Activated T-helper 17 cell treated with anti-CD3 and anti-CD28 coated beads, Interleukin-2, amount 50 U/mL, for 72 hours (primary cell): ENCODE measurements at regions not wholly inside any gene's neighbourhood (a gene's known extent, or its start where the extent isn't known, plus 50 kb on each side); places are given as distances from the start of the nearest gene placed in this dataset.
"Not testable (repeated sequence)": the region's sequence is repeated elsewhere in the genome, so short reads cannot be mapped to it uniquely, and the experiment has no call there.

Experiments used
- ATAC-seq: fragments of 150-1000 bp; cut with Tn5 transposase; replicated peaks from 2 replicates; pipeline ENCODE4 v1.10.0; 2021; ENCODE audit warnings: mild to moderate bottlenecking, moderate library complexity
- H3K27ac Mint-ChIP-seq: one replicate; pipeline ENCODE4 v1.8.0; 2022; ENCODE audit warnings: mixed read lengths
- H3K27me3 Mint-ChIP-seq: one replicate; pipeline ENCODE4 v1.8.0; 2022; ENCODE audit warnings: mixed read lengths
- H3K36me3 Mint-ChIP-seq: one replicate; pipeline ENCODE4 v1.8.0; 2022; ENCODE audit warnings: low read depth, mild to moderate bottlenecking, mixed read lengths
- H3K4me1 Mint-ChIP-seq: one replicate; pipeline ENCODE4 v1.8.0; 2022; ENCODE audit warnings: mixed read lengths
- H3K4me3 Mint-ChIP-seq: one replicate; pipeline ENCODE4 v1.8.0; 2022; ENCODE audit warnings: mild to moderate bottlenecking, mixed read lengths
- H3K9me3 Mint-ChIP-seq: one replicate; pipeline ENCODE4 v1.8.0; 2022; ENCODE audit warnings: mixed read lengths

DNA sequence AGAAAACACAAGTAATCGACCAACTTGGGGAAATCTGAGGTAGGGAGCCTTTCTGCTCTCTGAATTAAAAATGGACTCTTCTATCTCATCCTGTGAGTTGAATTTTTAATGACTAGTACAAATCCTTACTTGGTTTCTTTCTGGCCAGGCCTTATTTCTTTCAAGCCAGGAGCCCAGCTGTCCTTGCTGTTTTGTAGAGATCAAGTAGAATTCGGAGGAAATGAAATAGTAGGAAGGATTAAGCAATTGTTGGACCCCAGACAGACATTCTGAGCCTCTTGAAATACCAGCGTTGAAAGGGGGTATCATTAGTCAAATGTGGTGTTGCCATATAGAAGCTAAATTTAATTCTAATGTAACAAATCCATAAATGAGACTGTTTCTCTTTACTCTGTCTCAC lies 53.7 kb upstream of the SMIM15 start:
- Mint-ChIP-seq H3K4me3 (no peak overlapping the region), H3K9me3 (no peaks in the 10 kb centered on the region), H3K27ac (no peak overlapping the region), H3K4me1 (no peaks in the 10 kb centered on the region), H3K27me3 (peaks cover 27% of the 10 kb centered on the region), H3K36me3 (no peaks in the 10 kb centered on the region)
- ATAC-seq = no peak

DNA sequence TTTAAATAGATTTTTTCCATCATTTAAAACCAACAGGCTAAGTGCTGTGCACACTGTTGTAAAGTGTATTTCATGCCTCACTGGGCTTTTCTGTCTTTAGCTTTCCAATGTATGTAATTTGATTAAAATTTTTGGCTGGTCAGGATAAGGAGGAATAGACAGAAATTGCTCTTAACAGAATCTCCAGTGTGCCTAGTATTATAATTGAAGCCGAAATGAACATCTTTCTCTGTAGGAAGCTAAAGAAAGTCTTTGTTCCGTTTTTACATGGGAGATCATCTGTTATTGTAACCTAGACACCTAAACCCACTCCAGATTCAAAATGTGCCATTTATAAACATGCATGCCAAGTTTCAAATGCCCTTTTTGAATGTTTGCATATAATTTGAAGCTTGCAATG lies 54.5 kb upstream of the SMIM15 start:
- H3K9me3 Mint-ChIP-seq = no peaks in the 10 kb centered on the region
- H3K27me3 Mint-ChIP-seq = peaks cover 27% of the 10 kb centered on the region
- no peaks in the 10 kb centered on the region for H3K36me3 Mint-ChIP-seq
- no peak for ATAC-seq
- no peaks in the 10 kb centered on the region for H3K4me1 Mint-ChIP-seq
- no peak overlapping the region for H3K4me3 Mint-ChIP-seq
- H3K27ac Mint-ChIP-seq = no peak overlapping the region

GRCh38 chr5:61217214-61217613 lies 54.9 kb upstream of the SMIM15 start:
- H3K4me1 Mint-ChIP-seq = no peaks in the 10 kb centered on the region
- no peak for ATAC-seq

DNA sequence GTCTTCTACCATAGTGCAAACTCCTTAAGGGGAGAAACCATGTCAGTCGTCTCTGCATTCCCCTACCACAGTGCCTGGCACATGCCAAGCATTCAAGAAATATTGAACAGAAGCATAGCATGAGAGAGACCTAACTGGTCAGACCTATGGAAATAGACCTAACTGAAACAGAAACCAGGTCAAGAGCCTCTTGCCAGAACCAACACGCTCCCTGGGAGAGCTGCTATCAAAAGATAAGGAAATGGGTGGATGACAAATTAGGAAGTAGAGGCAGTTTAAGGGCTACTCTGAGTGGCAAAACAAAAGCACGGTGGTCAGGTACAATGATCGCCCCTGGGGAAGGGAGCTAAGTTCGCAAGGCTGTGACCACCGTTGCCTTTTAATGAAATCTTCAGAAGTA lies 66.0 kb upstream of the SMIM15 start:
- no peak overlapping the region for H3K4me3 Mint-ChIP-seq
- no peak overlapping the region for H3K27ac Mint-ChIP-seq
- no peaks in the 10 kb centered on the region for H3K27me3 Mint-ChIP-seq
- H3K4me1 Mint-ChIP-seq = no peaks in the 10 kb centered on the region
- no peak for ATAC-seq
- no peaks in the 10 kb centered on the region for H3K36me3 Mint-ChIP-seq
- H3K9me3 Mint-ChIP-seq = no peaks in the 10 kb centered on the region

More at GRCh38 chr5:61217214-61217613, 54.9 kb upstream of the SMIM15 start:
- Mint-ChIP-seq H3K36me3 (no peaks in the 10 kb centered on the region), H3K9me3 (no peaks in the 10 kb centered on the region), H3K4me3 (no peak overlapping the region), H3K27me3 (peaks cover 27% of the 10 kb centered on the region), H3K27ac (no peak overlapping the region)

DNA sequence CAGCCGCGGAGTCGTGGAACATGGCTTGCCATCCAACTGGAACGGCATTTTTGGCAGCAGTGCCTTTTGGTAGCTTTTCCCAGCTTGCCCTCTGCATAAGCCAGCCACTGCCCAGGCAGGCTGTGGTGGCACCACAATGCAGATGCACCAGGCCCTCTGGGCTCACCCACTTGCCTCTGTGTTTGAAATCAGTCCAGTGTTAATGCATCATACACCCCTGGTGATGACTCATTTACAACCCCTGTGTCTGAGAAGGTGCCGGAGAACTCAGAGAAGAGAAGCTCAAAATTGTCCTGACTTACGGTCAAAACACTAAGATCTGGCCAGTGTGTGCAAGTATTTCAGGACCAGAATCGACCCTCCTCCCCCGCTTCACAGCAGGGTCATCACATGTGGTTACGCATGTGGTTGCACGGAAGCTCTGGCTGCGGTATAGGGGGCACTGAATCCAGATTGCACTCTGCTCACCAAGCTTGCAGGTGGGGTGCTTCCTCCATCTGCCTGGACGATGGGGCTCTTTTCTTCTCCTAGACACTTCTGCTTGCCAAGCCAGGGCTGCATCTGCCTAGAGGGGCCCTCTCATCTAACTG lies 66.5 kb upstream of the SMIM15 start:
- H3K27ac Mint-ChIP-seq = no peak overlapping the region
- no peaks in the 10 kb centered on the region for H3K4me1 Mint-ChIP-seq
- H3K36me3 Mint-ChIP-seq = no peaks in the 10 kb centered on the region
- no peaks in the 10 kb centered on the region for H3K27me3 Mint-ChIP-seq
- ATAC-seq = no peak
- no peak overlapping the region for H3K4me3 Mint-ChIP-seq
- no peaks in the 10 kb centered on the region for H3K9me3 Mint-ChIP-seq

DNA sequence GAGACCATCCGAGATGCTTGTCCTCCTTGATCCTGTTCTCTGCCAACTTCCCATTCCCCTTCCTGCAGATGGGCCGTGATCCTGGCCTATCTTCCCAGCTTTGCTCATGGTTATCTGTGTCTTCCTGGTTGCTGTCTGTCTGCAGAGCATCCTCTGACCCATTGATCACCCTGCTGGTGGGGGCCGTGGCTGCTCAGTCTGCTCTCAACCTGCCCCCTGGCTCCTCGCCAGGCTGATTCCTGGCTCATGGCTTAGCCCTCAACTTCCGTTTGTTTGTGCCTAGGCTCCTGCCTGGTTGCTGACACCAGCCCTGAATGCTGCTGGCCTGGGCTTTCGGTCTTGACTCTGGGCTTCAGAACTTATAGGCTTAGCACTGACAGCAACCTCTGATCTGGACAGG lies 67.1 kb upstream of the SMIM15 start:
- Mint-ChIP-seq H3K9me3 (no peaks in the 10 kb centered on the region), H3K36me3 (no peaks in the 10 kb centered on the region), H3K27me3 (no peaks in the 10 kb centered on the region), H3K27ac (no peak overlapping the region), H3K4me1 (no peaks in the 10 kb centered on the region), H3K4me3 (no peak overlapping the region)
- no peak for ATAC-seq

DNA sequence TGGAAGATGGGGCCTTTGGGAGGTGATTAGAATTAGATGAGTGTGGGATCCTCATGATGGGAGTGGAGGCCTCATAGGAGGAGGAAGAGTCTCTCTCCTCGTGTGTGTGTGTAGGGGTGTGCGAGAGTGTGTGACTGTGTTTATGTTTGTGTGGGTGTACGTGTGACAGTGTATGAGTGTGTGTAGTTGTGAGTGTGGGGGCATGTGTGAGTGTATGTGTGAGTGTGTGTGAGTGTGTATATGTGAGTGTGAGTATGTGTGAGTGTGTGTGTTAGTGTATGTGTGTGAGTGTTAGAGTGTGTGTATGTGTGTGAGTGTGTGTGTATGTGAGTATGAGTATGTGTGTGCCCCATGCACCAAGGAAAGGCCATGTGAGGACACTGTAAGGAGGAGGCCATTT lies 68.2 kb upstream of the SMIM15 start:
- Mint-ChIP-seq H3K27ac (no peak overlapping the region), H3K4me1 (no peaks in the 10 kb centered on the region), H3K36me3 (no peaks in the 10 kb centered on the region), H3K27me3 (peaks cover 5% of the 10 kb centered on the region), H3K4me3 (no peak overlapping the region), H3K9me3 (no peaks in the 10 kb centered on the region)
- no peak for ATAC-seq

DNA sequence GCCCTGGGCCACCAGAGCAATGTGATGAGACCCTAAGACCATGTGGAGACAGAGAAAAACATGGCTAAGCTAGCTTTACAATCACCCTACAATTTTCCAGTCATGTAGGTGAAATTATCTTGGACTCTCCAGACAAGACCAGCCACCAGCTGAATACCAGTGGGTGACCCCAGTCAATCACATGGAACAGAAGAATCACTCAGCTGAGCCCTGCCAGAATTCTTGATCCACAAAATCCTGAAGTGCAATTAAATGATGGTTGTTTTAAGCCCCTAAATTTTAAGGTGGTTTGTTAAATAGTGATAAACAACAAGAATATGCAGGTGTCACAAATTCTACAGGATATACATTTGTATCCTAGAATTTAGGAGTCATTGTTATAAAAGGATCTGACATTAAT lies 69.5 kb upstream of the SMIM15 start:
- H3K36me3 Mint-ChIP-seq = no peaks in the 10 kb centered on the region
- H3K4me1 Mint-ChIP-seq = no peaks in the 10 kb centered on the region
- no peak overlapping the region for H3K4me3 Mint-ChIP-seq
- peaks cover 5% of the 10 kb centered on the region for H3K27me3 Mint-ChIP-seq
- no peaks in the 10 kb centered on the region for H3K9me3 Mint-ChIP-seq
- no peak overlapping the region for H3K27ac Mint-ChIP-seq
- no peak for ATAC-seq

DNA sequence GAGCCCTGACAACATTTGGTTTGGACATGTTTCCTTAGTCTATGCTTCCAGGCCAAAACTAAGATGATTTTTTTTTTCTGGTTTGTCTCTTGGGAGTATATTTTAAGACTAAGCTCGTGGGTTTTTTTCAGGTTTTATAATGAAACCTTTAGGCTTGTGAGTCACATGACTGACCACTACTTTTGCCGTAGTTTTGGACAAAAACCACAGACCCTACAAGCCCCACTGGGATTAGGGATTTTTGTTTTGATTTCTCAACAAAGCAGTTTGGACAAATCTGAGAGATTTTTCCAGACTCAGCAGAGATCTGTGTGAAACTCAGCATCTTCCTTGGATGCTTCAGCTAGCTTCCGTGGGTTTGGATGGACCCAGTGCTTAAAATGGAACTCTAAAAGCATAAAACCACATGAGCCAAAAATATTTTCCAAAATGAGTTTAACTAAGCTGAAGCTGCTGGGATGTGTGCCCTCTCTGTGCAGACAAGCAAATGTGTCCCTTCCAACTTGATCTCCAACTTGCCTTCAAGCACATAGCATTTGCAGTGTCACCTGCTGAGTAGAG lies 70.3 kb upstream of the SMIM15 start:
- Mint-ChIP-seq H3K27me3 (peaks cover 5% of the 10 kb centered on the region), H3K4me1 (no peaks in the 10 kb centered on the region), H3K9me3 (no peaks in the 10 kb centered on the region), H3K4me3 (no peak overlapping the region), H3K27ac (no peak overlapping the region), H3K36me3 (no peaks in the 10 kb centered on the region)
- no peak for ATAC-seq

DNA sequence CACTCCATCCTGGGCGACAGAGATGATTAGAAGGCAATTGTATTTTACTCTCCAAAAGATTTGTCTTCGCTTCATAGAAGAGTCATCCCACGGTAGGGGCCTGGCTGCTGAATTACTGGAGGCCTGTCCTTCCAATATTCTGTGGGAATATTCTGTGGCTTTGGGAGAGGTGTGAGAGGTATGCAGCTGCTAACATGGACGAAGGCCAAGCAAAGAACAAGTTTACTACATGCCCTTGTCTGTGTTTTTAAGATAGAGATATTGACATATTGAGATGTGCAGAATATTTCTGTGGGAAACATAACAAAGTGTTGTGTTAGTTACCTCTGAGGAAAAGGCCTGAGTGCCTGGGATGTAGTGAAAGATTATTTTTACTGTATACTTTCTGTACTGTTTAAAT lies 71.8 kb upstream of the SMIM15 start:
- H3K4me3 Mint-ChIP-seq = no peak overlapping the region
- no peak overlapping the region for H3K27ac Mint-ChIP-seq
- H3K4me1 Mint-ChIP-seq = no peaks in the 10 kb centered on the region
- no peaks in the 10 kb centered on the region for H3K9me3 Mint-ChIP-seq
- peaks cover 8% of the 10 kb centered on the region for H3K27me3 Mint-ChIP-seq
- no peak for ATAC-seq
- H3K36me3 Mint-ChIP-seq = no peaks in the 10 kb centered on the region

- not testable (repeated sequence) for ATAC-seq, H3K4me1 Mint-ChIP-seq, H3K4me3 Mint-ChIP-seq, H3K9me3 Mint-ChIP-seq, H3K27ac Mint-ChIP-seq, H3K36me3 Mint-ChIP-seq
- peaks cover 12% of the 10 kb centered on the region for H3K27me3 Mint-ChIP-seq
Observed at GRCh38 chr5:61236715-61237114, 74.4 kb upstream of the SMIM15 start.

DNA sequence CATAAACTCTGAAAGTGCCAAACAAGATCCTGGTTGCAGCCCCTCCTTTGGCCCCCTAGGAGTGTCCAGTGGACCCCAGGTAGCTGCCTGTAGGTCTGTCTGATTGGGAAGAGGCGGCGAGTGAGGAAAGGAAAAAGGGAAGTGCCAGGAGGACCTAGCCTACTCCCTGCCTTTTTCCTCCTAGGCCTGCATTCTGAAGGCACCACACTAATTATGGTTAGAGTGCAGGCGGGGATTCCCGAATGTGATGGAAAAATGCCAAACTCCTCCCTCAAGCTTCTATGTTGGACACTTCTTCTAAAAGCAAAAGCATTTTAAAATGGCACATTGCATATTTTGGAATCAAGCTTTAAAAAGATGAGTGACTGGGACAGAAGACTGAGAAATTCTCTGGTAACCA lies 83.2 kb upstream of the SMIM15 start:
- H3K9me3 Mint-ChIP-seq = peaks cover 4% of the 10 kb centered on the region
- H3K27me3 Mint-ChIP-seq = peaks cover 11% of the 10 kb centered on the region
- H3K4me1 Mint-ChIP-seq = no peaks in the 10 kb centered on the region
- no peaks in the 10 kb centered on the region for H3K36me3 Mint-ChIP-seq
- no peak overlapping the region for H3K27ac Mint-ChIP-seq
- no peak for ATAC-seq
- H3K4me3 Mint-ChIP-seq = no peak overlapping the region

DNA sequence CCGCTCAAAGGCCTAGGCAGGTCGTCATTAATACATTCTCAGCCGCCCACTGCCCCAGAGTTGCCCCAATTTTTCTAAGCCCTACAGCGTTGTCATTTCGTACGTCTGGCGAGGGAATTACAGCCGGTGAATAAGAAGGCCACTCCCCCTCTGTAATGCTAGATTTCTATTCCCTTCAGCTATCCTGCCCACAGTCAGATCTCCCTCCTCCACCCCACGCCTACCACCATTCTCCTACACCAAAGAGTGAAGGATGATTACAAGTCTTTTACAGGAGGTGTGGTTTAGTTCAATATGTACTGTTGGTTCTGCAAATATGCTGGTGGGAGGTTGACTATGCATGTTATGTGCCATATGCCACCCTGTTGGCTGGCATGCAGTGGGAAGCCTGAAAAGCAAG lies 83.7 kb upstream of the SMIM15 start:
- no peaks in the 10 kb centered on the region for H3K36me3 Mint-ChIP-seq
- no peak overlapping the region for H3K4me3 Mint-ChIP-seq
- peaks cover 11% of the 10 kb centered on the region for H3K27me3 Mint-ChIP-seq

DNA sequence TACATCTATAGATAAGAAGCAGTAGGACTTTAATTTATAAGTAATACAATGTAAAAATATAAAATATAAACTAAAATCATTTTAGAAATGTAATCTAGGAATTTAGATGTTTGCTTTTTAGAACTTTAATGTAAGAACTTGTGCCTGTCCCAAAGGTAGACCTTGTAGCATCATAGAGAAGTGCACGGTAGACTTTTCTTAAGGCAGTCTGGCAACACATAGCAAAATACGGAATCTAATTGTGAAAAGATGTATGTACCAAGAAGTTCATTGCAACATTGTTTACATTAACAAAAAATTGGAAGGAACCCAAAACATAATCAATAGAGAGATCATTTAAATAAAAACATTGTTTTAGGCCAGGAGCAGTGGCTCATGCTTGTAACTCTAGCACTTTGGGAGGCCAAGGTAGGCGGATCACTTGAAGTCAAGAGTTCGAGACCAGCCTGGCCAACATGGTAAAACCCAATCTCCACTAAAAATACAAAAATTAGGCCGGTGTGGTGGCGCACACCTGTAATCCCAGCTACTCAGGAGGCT lies 84.6 kb upstream of the SMIM15 start:
- Mint-ChIP-seq H3K27me3 (peaks cover 6% of the 10 kb centered on the region), H3K36me3 (no peaks in the 10 kb centered on the region), H3K4me1 (no peaks in the 10 kb centered on the region), H3K9me3 (peaks cover 6% of the 10 kb centered on the region), H3K4me3 (no peak overlapping the region), H3K27ac (no peak overlapping the region)
- ATAC-seq = no peak

More for the DNA sequence above, 83.7 kb upstream of the SMIM15 start:
- Mint-ChIP-seq H3K4me1 (no peaks in the 10 kb centered on the region), H3K9me3 (peaks cover 6% of the 10 kb centered on the region), H3K27ac (no peak overlapping the region)
- no peak for ATAC-seq

- Mint-ChIP-seq H3K27me3 (peaks cover 7% of the 10 kb centered on the region), H3K4me3 (no peak overlapping the region), H3K9me3 (peaks cover 6% of the 10 kb centered on the region), H3K4me1 (no peaks in the 10 kb centered on the region), H3K36me3 (no peaks in the 10 kb centered on the region), H3K27ac (no peak overlapping the region)
- no peak for ATAC-seq
Observed at GRCh38 chr5:61251874-61252642, 80.0 kb upstream of the ZSWIM6 start.
